AG04449 (cell line): ENCODE measurements at regions not wholly inside any gene's neighbourhood (a gene's known extent, or its start where the extent isn't known, plus 50 kb on each side); places are given as distances from the start of the nearest gene placed in this dataset.
"Not testable (repeated sequence)": the region's sequence is repeated elsewhere in the genome, so short reads cannot be mapped to it uniquely, and the experiment has no call there.

ENCODE experiments used
- CTCF ChIA-PET: fragments of 350-600 bp; formaldehyde crosslinking; extraction: SDS; loops from one replicate; lab custom pipeline; 2021; ENCODE audit warnings: antibody characterized with exemption; lab: Yijun Ruan, JAX
- POLR2A ChIA-PET: fragments of 400-600, 350-600 bp; formaldehyde crosslinking; extraction: SDS; loops from one replicate; lab custom pipeline; 2020; ENCODE audit warnings: antibody characterized with exemption, inconsistent platforms; lab: Yijun Ruan, JAX
- DNase-seq: peaks from one replicate; pipeline ENCODE4 v3.0.0-alpha.2; 2010; ENCODE audit warnings: low read depth, low spot score
- H3K4me3 ChIP-seq: 2 replicates; pipeline ENCODE4 v1.5.1; 2011; ENCODE audit warnings: low read depth, mild to moderate bottlenecking, control low read depth, low read length
- TF ChIP-seq, protein P1 (sequence below): IDR thresholded peaks from one replicate; pipeline ENCODE4 v1.5.1; 2011; ENCODE audit warnings: mild to moderate bottlenecking, moderate library complexity, low read length, control low read depth, inconsistent platforms; ENCODE audit not compliant: insufficient read depth; ENCODE audit errors: missing control alignments

DNA sequence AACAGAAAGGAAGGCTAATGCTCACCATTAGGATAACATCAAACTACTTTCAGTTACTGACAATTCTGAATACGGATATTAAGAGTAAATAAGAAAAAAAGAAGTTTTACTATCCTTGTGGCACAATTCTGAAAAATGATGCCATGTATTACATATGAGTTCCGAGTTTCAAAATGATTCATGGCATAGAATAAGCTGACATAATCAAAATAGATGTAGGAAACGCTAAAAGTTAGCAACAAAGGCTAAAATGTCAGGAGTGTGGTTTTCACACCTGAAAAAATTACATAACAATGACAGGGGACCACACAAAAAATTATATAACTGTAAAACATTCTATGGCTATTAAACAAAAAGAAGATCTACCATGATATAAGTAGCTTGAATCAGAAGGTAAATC, 1131.9 kb downstream of the OTOL1 start:
- H3K4me3 ChIP-seq: no peak overlapping the region
- no peak for DNase-seq
- TF ChIP-seq, protein P1, sequence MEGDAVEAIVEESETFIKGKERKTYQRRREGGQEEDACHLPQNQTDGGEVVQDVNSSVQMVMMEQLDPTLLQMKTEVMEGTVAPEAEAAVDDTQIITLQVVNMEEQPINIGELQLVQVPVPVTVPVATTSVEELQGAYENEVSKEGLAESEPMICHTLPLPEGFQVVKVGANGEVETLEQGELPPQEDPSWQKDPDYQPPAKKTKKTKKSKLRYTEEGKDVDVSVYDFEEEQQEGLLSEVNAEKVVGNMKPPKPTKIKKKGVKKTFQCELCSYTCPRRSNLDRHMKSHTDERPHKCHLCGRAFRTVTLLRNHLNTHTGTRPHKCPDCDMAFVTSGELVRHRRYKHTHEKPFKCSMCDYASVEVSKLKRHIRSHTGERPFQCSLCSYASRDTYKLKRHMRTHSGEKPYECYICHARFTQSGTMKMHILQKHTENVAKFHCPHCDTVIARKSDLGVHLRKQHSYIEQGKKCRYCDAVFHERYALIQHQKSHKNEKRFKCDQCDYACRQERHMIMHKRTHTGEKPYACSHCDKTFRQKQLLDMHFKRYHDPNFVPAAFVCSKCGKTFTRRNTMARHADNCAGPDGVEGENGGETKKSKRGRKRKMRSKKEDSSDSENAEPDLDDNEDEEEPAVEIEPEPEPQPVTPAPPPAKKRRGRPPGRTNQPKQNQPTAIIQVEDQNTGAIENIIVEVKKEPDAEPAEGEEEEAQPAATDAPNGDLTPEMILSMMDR: no peak
- ChIA-PET POLR2A (no interaction called here), CTCF (no interaction called here)

DNA sequence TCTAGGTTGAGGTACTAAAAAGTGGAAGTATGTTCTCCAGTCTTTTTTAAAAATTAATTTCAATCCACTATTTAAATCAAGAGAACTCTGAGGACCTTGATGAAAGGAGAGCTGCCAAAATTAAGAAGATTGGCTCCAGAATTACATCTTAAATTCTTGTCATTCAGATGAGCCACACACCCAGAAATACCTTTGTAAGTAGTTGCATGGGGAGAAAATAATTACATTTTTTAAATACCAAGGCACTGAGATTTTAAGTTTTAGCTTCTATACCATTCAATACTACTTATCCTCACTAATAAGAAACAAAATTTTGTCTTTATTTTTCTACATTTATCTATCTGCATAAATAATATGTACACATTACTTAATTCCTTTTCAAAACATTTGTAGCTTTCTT, 1132.8 kb downstream of the OTOL1 start:
- TF ChIP-seq, protein P1: no peak
- ChIA-PET CTCF (no interaction called here), POLR2A (no interaction called here)
- DNase-seq: no peak
- H3K4me3 ChIP-seq: no peak overlapping the region

DNA sequence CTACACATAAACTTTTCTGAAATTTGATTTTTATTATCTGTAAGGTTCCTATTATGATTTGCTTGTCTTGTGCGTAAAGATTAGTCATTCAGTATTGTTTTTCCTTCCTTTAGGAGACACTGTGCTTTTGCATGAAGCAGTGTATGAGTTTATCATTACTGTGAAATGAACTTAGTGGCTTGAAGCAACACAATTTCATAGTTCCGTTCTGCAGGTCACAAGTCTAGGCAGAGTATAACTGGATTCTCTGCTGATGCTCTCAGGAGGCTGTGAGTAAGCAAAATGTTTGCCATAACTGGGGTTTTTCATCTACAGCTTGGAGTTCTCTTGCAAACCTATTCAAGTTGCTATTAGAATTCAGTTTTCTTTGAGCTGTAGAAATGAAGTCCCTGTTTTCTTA, 1136.1 kb downstream of the OTOL1 start:
- DNase-seq: no peak
- H3K4me3 ChIP-seq: no peak overlapping the region
- ChIA-PET CTCF (no interaction called here), POLR2A (no interaction called here)
- TF ChIP-seq, protein P1: no peak

DNA sequence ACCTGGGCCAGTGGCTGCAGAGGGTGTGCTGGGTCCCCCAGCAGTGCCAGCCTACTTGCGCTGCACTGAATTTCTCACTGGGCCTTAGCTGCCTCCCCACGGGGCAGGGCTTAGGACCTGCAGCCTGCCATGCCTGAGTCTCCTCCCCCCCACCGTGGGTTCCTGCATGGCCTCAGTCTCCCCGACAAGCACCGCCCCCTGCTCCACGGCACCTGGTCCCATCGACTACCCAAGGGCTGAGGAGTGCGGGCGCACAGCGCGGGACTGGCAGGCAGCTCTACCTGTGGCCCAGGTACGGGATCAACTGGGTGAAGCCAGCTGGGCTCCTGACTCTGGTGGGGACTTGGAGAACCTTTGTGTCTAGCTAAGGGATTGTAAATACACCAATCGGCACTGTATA, 1143.6 kb downstream of the OTOL1 start:
- H3K4me3 ChIP-seq, CTCF ChIA-PET, DNase-seq, POLR2A ChIA-PET: not testable (repeated sequence)

DNA sequence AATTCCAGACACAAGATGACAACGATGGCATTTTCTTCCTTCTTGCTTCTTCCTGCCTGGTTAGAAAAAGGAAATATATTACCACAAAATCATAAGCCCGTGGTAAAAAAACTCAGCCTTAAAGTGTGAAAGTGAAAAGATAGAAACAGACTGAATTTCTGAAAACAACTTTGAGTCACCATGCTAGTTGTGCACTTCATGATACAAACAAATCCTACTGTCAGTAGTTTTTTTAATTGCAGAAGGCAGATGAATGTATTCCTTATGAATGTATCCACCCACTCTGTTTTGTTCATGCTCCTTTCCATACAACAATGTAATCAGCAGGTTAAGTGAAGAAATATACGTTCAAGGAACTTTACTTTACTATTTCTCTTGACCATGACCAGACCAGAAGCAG, 1144.7 kb downstream of the OTOL1 start:
- H3K4me3 ChIP-seq: no peak overlapping the region
- CTCF ChIA-PET: no interaction called here

DNA sequence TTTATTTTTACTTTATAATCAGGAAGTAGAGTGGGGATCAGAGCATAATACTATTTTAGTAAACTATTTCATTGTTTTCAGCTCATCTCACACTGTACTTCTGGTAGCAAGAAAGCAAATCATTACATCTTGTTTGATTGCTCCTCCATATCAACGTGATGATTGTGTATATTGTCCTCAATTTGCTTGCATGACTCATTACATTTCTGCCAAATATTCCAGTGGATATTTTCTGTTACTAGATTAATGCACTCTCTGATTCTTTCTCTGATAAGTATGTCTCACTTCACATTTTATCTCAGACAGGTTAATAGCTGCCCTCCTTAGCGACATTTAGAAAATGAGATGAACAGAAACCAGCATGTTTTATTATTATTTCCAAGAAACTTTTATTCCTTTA, 1145.3 kb downstream of the OTOL1 start:
- H3K4me3 ChIP-seq: no peak overlapping the region
- no peak for DNase-seq
- TF ChIP-seq, protein P1: no peak
- ChIA-PET CTCF (no interaction called here), POLR2A (no interaction called here)

More for the DNA sequence above, 1144.7 kb downstream of the OTOL1 start:
- POLR2A ChIA-PET: no interaction called here
- DNase-seq: no peak
- TF ChIP-seq, protein P1: no peak

DNA sequence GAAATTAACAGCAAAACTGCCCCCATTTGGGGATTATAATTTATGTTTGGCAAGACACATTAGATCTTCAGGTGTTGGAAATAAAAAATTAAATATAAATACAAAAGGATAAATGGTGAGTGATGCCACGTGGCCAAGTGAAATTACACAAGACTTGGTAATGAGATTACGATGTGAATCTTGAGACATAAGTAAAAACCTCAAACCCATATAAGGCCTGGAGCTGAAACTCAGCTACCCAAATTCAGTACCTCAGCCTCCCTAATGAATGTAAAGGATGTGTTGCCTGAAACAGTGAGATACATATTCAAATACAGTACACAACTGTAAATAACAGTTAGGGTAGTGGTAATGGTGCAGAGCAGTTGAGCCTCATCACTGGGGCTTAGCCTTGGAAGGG, 1146.6 kb downstream of the OTOL1 start:
- ChIA-PET POLR2A (no interaction called here), CTCF (no interaction called here)
- no peak for DNase-seq
- no peak overlapping the region for H3K4me3 ChIP-seq
- TF ChIP-seq, protein P1: no peak
